ENCODE measurements at regions not wholly inside any gene's neighbourhood (a gene's known extent, or its start where the extent isn't known, plus 50 kb on each side); places are given as distances from the start of the nearest gene placed in this dataset.

DNA sequence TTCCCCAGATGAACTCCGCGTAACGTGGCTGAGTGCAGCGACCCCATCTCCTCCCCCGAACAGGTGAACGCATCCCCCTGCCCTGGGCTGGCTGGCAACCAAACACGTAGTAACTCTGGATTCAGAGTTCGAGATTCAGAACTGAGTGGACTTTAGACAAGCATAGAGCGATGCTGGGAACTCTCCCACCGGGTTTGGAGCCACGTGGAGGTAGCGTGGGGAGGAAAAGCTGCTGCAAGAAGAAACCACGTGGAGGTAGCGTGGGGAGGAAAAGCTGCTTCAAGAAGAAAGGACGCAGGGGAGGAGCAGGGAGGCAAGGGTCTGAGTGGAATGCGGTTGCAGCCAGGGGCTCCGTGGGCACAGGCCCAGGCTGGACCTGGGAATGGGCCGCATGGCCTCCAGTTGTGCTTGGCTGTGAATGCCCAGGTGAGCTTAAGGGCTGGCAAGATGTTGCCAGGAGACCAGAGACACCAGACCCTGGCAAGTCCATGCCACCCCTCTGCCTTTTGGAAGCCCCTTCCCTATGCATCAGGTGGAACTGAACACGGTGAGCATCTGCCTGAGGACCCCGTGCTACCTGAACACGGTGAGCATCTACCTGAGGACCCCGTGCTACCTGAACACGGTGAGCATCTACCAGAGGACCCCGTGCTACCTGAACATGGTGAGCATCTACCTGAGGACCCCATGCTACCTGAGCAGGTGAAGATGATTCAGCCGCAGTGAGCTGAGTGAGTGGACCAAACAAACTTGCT is 118.0 kb upstream of the FRMD1 start:
- ATAC-seq (ENCODE audit: low read depth) = no peak
- H2AK5ac ChIP-seq (ENCODE audit: low read depth, low read length) = no peak overlapping the region
- H4K5ac ChIP-seq (ENCODE audit: low read depth, low read length) = no peak overlapping the region
- BruUV-seq (replicated peaks) = no TSS peak
- H3K9me3 ChIP-seq (ENCODE audit: control insufficient read depth, insufficient read depth, low read length) = peaks cover 36% of the 10 kb centered on the region
- ChIA-PET POLR2A (ENCODE audit: unreplicated experiment) (no interaction called here), CTCF (no interaction called here)
- no peak overlapping the region for H3K4me2 ChIP-seq (ENCODE audit: low read depth, low read length)
- H3K9me1 ChIP-seq (ENCODE audit: insufficient read depth, low read length) = no peaks in the 10 kb centered on the region
- no peak overlapping the region for H3K18ac ChIP-seq (ENCODE audit: low read depth, low read length)
- no peaks in the 10 kb centered on the region for H3K36me3 ChIP-seq (ENCODE audit: control insufficient read depth, insufficient read depth, low read length)
- H3K23ac ChIP-seq (ENCODE audit: low read depth, low read length) = no peak overlapping the region
- 71% methylated on average over 15 of the region's 25 CpGs; no CpG with 5 or more reads in 1 of the 2 experiments for WGBS, 2 experiments (ENCODE audit: extremely low coverage in 2 of 2, insufficient read length in 1 of 2)
- no peak overlapping the region for H2BK120ac ChIP-seq (ENCODE audit: low read depth, low read length)
- no peak overlapping the region for H3K9ac ChIP-seq (ENCODE audit: low read depth, low read length)
- no peaks in the 10 kb centered on the region for H3K27me3 ChIP-seq (ENCODE audit: control insufficient read depth, insufficient read depth, low read length)
- H2BK20ac ChIP-seq (ENCODE audit: low read depth, low read length) = no peak overlapping the region
- TF ChIP-seq RAD21 (IDR thresholded peaks at IDR 0.05; ENCODE audit: low read length) = no peak
- no peak for TF ChIP-seq CTCF (conservative IDR thresholded peaks at IDR 0.05; ENCODE audit: low read depth, low read length)
- no peak for TF ChIP-seq CHD1 (IDR thresholded peaks at IDR 0.05; ENCODE audit: low read depth, low read length)
- TF ChIP-seq MXI1 (IDR thresholded peaks at IDR 0.05; ENCODE audit: borderline replicate concordance, low read depth, low read length) = no peak
- no peak for TF ChIP-seq RCOR1 (IDR thresholded peaks at IDR 0.05; ENCODE audit: insufficient replicate concordance, low read length)
- no peak for TF ChIP-seq MAZ (IDR thresholded peaks at IDR 0.05; ENCODE audit: borderline replicate concordance, low read depth, low read length)
- no peak for TF ChIP-seq MAFK (IDR thresholded peaks at IDR 0.05; ENCODE audit: low read depth, low read length)
- no peak for TF ChIP-seq RFX5 (IDR thresholded peaks at IDR 0.05; ENCODE audit: low read depth, low read length)
- TF ChIP-seq BHLHE40 (IDR thresholded peaks at IDR 0.05; ENCODE audit: low read depth, low read length) = no peak
- TF ChIP-seq, protein P1, sequence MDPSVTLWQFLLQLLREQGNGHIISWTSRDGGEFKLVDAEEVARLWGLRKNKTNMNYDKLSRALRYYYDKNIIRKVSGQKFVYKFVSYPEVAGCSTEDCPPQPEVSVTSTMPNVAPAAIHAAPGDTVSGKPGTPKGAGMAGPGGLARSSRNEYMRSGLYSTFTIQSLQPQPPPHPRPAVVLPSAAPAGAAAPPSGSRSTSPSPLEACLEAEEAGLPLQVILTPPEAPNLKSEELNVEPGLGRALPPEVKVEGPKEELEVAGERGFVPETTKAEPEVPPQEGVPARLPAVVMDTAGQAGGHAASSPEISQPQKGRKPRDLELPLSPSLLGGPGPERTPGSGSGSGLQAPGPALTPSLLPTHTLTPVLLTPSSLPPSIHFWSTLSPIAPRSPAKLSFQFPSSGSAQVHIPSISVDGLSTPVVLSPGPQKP (IDR thresholded peaks at IDR 0.05; ENCODE audit: borderline replicate concordance, low read depth, low read length) = no peak
- TF ChIP-seq SMC3 (IDR thresholded peaks at IDR 0.05; ENCODE audit: low read depth, low read length) = no peak
- TF ChIP-seq CEBPB (IDR thresholded peaks at IDR 0.05; ENCODE audit: low read depth, low read length) = no peak
- TF ChIP-seq USF2 (IDR thresholded peaks at IDR 0.05; ENCODE audit: low read depth, low read length) = no peak
- no peak for TF ChIP-seq NFE2L2 (IDR thresholded peaks at IDR 0.05; ENCODE audit: low read depth, low read length)
- TF ChIP-seq POLR2A (IDR thresholded peaks at IDR 0.05; ENCODE audit: low read depth, low read length) = no peak
- in situ Hi-C loops (cut with MboI; ENCODE audit: low sequenced_read_pairs) (no loop called here), intact Hi-C loops (cut with micrococcal nuclease) (no loop called here), dilution Hi-C loops (cut with HindIII; ENCODE audit: low sequenced_read_pairs, unreplicated experiment) (no loop called here)
- no peak overlapping the region for H3K56ac ChIP-seq (ENCODE audit: extremely low read depth, insufficient read depth, low read length)
- H3K79me1 ChIP-seq (ENCODE audit: low read depth in 1 of 2, low read length in 2 of 2) = no peaks in the 10 kb centered on the region
- no peak overlapping the region for H4K91ac ChIP-seq (ENCODE audit: insufficient read depth, low read depth, low read length)
- no peaks in the 10 kb centered on the region for H3K4me1 ChIP-seq (ENCODE audit: control insufficient read depth, insufficient read depth, low read length)
- no peak overlapping the region for H3K4ac ChIP-seq (ENCODE audit: low read depth, low read length)
- no peak for DNase-seq
- no peak overlapping the region for H2BK5ac ChIP-seq (ENCODE audit: low read depth, low read length, poor library complexity, severe bottlenecking)
- no peaks in the 10 kb centered on the region for H4K20me1 ChIP-seq (ENCODE audit: insufficient read depth, low read length)
- no peak overlapping the region for H2AFZ ChIP-seq (replicated peaks; ENCODE audit: low read length, poor library complexity)
- no peak overlapping the region for H3K4me3 ChIP-seq (ENCODE audit: insufficient read depth, low read depth, low read length)
- no peak overlapping the region for H4K8ac ChIP-seq (ENCODE audit: low read depth in 2 of 2, low read length in 2 of 2)
- H2AK9ac ChIP-seq (replicated peaks; ENCODE audit: low read depth, low read length, poor library complexity) = no peak overlapping the region
- no peak overlapping the region for H2BK15ac ChIP-seq (ENCODE audit: low read depth, low read length)
- H3K14ac ChIP-seq (replicated peaks; ENCODE audit: low read depth, low read length) = no peak overlapping the region
- no peak overlapping the region for H3K27ac ChIP-seq (ENCODE audit: insufficient read depth, low read length)

Data from IMR-90 (cell line).